NCI-H510A (cell line): ENCODE measurements at regions not wholly inside any gene's neighbourhood (a gene's known extent, or its start where the extent isn't known, plus 50 kb on each side); places are given as distances from the start of the nearest gene placed in this dataset.

Experiments used
- DNase-seq: peaks from one replicate; lab custom pipeline; 2025; lab: John Stamatoyannopoulos, UW

DNA sequence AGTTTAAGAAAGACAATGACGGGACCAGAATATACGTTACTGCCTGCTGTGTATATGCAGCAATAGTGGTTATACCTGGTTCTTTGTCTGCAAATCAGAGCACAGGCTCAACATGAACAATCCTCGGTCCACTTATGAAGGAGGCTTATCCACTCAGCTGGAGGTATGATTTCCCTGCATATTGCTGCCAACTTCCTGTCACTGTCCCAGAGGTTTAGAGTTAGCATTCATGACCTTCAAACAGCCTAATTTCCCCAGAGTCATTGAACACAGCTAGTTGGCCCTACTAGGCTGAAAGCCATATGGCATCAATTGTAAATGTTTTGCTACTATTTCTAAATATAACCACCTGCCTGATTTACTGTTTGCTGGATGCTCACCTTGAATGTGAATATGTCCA is 224.9 kb upstream of the ZNF717 start:
- no peak for DNase-seq

DNA sequence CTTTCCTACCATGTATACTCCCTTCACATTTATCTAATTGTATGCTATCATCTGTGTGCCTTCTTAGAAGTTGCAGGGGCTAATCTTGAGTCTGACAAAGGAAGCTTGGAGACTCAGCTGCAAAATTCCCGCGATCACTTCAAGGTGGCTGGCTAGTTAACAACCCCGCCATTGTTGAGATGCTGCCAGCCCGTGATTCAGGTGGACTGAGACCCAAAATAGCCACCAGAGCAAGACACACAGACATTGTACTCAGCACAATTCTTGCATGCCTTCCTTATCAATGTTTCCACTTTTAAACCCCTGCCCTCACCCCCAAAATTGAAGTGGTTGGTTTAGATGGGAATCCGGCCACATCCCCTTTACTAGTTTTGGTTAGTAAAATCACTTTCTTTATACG is 225.8 kb upstream of the ZNF717 start:
- no peak for DNase-seq

GRCh38 chr3:76015496-76015895 is 230.1 kb upstream of the ZNF717 start:
- DNase-seq: no peak

GRCh38 chr3:76016111-76016510 is 230.8 kb upstream of the ZNF717 start:
- no peak for DNase-seq

DNA sequence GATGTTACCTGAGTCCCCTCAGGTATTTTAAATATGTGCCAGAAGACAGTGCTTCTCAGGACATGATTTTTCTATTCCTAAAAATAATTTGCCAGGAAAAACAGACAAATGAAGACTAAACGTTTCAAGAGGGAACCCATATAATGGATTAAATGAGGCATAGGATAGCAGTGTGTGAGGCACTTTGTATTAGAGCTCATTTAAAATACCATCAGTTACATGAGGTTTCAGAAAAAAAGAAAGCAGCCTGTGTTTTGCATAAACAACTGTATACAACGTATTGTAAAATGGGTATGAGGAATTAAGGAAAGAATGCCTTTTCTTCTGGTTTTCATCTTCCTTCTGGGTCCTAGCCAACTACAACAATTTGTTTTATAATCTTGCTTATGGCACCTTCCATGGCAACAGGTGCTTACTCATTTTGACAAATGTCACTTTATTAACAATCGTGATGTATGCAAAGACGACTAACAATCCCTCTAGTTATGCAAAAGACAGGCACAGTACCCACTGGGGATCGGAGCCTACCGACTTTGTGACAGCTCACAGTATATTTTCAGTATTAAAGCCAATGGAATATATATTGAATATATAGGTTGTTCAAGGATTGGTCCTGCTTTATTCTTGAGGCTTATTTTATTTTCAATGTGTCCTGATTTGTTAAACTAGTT is 231.6 kb upstream of the ZNF717 start:
- DNase-seq: no peak

DNA sequence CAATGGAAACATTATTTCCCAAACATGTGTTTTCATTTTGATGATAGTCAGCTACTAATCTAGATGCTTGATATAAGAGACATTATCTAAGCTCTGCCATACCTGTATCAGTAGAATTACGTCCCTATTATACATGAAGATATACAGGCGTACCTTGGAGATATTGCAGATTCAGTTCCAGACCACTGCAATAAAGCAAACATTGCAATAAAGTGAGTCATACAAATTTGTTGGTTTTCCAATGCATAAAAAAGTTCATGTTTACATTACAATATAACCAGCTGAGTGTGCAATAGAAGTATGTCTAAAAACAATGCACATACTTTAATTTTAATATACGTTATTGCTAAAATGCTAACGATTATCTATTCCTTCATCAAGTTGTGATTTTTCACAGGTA is 236.0 kb upstream of the ZNF717 start:
- DNase-seq: no peak

DNA sequence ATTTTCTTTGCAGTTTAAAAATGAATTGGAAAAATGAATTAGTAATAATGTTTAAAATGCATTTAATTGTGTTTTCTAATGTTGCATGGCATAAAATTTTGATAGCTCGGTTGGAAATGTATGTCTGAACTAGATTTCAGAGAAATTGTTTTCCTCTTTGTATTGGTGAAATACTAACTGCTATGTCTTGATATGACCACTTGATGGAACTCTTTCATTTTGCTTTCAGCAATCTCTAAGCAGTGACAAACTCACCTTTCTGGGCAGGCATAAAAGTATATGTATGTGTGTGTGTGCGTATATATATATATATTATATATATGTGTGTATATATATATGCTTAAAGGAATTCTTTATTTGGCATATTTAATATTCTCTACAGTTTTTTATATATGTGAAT is 239.3 kb upstream of the ZNF717 start:
- no peak for DNase-seq

- DNase-seq: no peak
Measured at GRCh38 chr3:76025561-76025960, 240.2 kb upstream of the ZNF717 start.

GRCh38 chr3:76026379-76026778 is 241.0 kb upstream of the ZNF717 start:
- no peak for DNase-seq

GRCh38 chr3:76028774-76029173 is 243.4 kb upstream of the ZNF717 start:
- DNase-seq: no peak

DNA sequence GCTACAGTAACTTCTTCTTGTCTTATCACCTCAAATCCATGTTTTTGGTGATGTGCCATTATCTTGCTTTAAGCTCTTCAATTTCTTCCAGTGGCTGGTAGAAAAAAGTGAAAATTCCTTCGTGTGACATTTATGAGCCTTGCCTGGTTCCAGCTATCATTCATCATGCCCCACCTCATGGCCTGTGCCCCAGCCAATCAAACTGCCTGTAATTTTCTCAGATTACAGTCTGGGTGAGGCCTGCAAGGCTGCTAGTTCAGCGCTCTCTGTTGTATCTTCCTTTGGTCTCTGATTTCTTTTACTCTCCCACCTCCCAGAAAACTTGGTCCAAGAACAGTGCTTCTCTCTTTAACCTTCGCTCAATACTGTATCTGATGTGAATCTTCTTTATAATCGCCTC is 249.3 kb upstream of the ZNF717 start:
- DNase-seq: no peak

- DNase-seq: no peak
Measured at GRCh38 chr3:76035117-76035516, 249.8 kb upstream of the ZNF717 start.

GRCh38 chr3:76038949-76039348 is 253.6 kb upstream of the ZNF717 start:
- no peak for DNase-seq

- no peak for DNase-seq
Measured at GRCh38 chr3:76039431-76039830, 254.1 kb upstream of the ZNF717 start.

GRCh38 chr3:76040946-76041345 is 255.6 kb upstream of the ZNF717 start:
- DNase-seq: no peak

DNA sequence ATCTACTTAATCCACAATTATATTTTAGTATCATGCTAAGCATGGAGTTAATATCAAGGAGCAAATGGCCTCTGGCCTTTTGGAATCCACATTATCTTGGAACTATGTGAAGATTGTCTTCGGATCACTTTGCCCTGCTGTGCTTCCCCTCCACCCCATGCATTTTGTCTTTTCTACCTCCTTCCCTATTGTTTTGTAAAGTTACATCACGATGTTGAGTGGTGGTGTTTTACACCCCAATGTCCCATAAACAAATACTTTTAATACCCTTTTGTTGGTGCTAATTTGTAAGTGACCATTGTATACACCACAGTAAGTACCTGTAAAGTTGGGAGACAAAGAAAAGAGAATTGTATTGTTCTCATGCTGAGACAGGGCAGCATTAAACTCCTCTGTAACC is 258.4 kb upstream of the ZNF717 start:
- DNase-seq: no peak

DNA sequence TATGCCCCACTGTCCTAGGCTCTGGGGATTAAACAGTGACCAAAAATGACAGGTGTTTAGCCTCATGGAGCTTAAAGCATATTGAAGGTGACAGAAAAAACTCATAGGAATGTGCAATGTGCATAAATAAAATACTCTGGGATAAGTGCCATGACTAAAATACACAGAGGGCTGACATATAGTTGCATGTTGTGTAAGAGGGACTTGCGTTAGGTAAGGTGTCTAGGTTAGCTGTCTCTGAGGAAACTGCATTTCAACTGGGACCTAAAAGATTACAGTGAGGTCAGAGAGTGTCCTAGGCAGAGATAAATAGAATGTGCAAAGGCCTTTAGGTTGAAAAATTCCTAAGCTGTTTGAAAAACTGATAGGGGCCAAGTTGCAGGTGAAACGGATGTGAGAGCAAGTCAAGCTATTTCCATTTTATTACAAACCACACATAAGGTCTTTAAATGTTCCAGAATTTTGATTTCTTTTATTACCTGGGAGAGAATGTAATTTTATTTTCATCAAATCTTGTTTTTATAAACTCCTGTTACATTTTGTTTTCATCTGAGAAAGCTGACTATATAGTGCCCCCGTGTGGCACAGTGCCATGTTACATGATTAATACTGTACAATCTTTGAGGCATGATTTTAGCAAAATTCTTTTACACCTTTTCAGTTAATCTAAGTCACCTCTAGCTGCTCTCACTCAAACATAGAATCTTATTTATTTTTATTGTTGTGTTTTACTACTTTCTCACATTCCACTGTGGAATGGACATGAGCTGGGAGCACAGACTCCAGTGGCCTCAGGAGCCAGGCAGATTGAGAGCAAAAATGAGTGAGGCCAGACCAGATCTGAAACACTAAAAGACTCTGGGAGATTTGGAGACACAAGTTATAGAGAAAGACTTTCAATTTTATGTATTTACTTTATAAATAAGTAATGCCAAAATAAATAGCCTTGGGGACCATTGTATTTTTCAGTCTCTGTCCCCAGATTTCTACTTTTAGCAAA is 259.6 kb upstream of the ZNF717 start:
- no peak for DNase-seq

- DNase-seq: no peak
Measured at GRCh38 chr3:76047368-76047767, 262.0 kb upstream of the ZNF717 start.

- DNase-seq: no peak
Measured at GRCh38 chr3:76049776-76050175, 264.4 kb upstream of the ZNF717 start.

DNA sequence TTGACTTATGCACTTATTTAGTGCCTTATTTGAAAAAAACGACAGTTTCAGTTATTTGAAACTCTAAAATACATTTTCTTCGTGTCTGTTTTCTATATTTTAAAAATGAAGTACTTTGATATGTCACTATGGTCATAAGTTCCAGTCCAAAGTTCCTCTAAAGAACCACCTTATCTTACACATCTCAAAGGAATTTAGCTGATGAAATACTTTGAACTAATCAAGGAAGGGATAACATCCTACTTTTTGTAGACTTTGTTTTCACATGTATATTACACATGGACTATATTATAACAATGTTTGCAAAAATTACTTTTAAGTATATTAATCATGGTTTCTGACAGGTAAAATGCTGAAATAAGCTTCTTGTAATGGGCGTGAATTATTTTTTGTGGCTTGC is 265.8 kb upstream of the ZNF717 start:
- no peak for DNase-seq

DNA sequence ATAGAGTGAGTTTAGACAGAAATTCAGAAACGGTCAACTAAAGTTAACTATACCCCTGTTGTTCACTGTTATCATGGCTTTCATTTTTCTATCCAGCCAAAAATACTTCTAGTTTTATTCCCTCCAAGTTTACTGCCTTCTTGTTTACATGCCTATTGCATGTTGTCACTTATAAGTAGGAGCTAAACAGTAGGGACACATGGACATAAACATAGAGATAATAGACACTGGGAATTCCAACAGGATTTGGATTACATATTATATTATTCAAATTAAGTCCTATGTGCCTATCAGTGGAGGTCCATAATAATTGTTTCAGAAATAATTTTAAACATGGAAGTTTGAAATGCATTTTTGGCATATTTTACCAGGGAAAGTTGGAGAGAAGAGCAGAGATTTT is 269.1 kb upstream of the ZNF717 start:
- no peak for DNase-seq

- no peak for DNase-seq
Measured at GRCh38 chr3:76061654-76062053, 276.3 kb upstream of the ZNF717 start.

DNA sequence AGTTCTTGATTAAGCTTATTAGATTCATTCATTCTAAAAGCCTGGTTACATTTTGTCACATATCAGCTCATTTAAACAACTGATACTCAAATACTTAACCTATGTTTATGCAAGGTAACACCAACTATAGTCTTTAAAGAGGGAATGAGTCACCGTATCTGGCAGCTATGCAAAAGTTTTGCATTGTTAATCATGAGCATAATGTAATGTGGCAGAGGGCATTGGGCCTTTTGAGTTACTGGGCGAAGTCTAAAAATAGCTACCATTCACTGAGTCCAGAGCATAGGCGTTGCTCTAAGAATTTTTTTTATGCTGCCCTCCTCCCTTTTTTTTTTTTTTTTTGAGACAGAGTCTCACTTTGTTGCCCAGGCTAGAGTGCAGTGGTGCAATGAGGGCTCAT is 277.7 kb upstream of the ZNF717 start:
- no peak for DNase-seq
